Effector memory CD4-positive, alpha-beta T cell (primary cell): ENCODE measurements at regions not wholly inside any gene's neighbourhood (a gene's known extent, or its start where the extent isn't known, plus 50 kb on each side); places are given as distances from the start of the nearest gene placed in this dataset.

Source experiments
- DNase-seq, 3 donors: peaks; one replicate each; pipeline ENCODE4 v3.0.0-alpha.2; 2020
- H3K27ac ChIP-seq: 2 replicates; pipeline ENCODE4 v1.7.0; 2013; ENCODE audit warnings: mild to moderate bottlenecking, low read length, moderate library complexity; ENCODE audit not compliant: insufficient read depth, poor library complexity, severe bottlenecking
- H3K27me3 ChIP-seq: replicated peaks from 2 replicates; pipeline ENCODE4 v1.7.0; 2013; ENCODE audit warnings: mild to moderate bottlenecking, low read length; ENCODE audit not compliant: insufficient read depth, control insufficient read depth, poor library complexity, severe bottlenecking
- H3K36me3 ChIP-seq: 2 replicates; pipeline ENCODE4 v1.7.0; 2013; ENCODE audit warnings: mild to moderate bottlenecking, low read length, moderate library complexity; ENCODE audit not compliant: control insufficient read depth, insufficient read depth
- H3K4me1 ChIP-seq: 2 replicates; pipeline ENCODE4 v1.7.0; 2013; ENCODE audit warnings: low read length, mild to moderate bottlenecking; ENCODE audit not compliant: control insufficient read depth, insufficient read depth, poor library complexity, severe bottlenecking
- H3K4me3 ChIP-seq: 2 replicates; pipeline ENCODE4 v1.7.0; 2013; ENCODE audit warnings: low read length, low read depth, mild to moderate bottlenecking; ENCODE audit not compliant: insufficient read depth, poor library complexity, severe bottlenecking
- H3K9me3 ChIP-seq: 2 replicates; pipeline ENCODE4 v1.7.0; 2013; ENCODE audit warnings: mild to moderate bottlenecking, low read length, moderate library complexity; ENCODE audit not compliant: control insufficient read depth

DNA sequence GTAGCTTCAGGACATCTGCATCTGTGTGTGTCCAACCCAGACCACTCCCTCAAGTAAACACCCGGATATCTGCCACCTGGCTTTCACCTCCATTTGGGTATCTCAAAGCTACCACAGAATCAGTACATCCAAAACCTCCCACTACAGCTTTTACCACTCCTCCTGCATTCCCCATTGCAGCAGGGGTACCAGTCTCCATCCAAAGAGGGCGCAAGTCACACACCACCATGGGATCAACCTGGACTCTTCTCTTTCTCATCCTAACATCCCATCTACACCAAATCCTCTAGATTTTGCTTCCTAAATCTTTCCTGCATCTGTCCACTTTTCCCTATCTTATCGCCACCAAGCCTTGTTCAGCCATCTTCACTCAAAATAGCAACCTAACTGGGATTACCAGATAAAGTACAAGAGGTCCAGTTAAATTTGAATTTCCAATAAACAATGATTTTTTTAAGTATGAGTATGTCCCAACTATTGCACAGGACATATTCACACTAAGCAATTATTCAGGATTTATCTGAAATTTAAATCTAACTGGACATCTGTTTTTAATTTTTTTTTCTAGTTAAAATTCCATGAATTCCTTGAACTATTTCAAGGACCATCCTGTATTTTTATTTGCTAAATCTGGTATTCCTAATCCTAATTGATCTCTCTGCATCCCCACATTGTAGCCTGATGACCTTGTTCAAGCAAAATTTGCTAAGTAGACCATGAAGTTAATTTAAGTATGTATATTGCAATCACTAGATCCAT is 164.3 kb upstream of the MLN start:
- Histone ChIP-seq H3K36me3 (no peaks in the 10 kb centered on the region), H3K27me3 (no peaks in the 10 kb centered on the region), H3K4me1 (no peaks in the 10 kb centered on the region), H3K4me3 (no peak overlapping the region), H3K9me3 (no peaks in the 10 kb centered on the region), H3K27ac (no peak overlapping the region)
- no peak for DNase-seq

- no peak for DNase-seq
- Histone ChIP-seq H3K4me1 (no peaks in the 10 kb centered on the region), H3K27ac (no peak overlapping the region), H3K27me3 (no peaks in the 10 kb centered on the region), H3K36me3 (no peaks in the 10 kb centered on the region), H3K4me3 (no peak overlapping the region), H3K9me3 (no peaks in the 10 kb centered on the region)
Measured at GRCh38 chr6:33967265-33967767, 163.5 kb upstream of the MLN start.

DNA sequence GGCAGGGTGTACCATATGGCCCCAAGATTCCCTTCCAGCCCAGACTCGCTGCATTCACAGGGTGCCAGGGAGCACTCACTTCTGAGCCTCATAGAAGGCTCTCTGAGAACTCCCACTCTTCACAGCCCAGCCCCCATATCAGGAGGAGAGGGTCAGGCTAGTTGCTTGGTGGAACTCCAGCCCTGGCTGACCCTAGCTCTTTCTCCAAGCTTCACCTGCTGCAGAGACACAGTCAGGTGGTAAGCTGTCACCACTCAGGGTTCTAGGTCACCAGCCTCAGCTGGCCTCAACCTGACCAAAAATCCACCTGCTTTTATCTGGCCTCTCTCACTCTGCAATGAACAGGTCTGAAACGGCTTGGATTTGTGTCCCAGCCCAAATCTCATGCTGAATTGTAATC is 162.7 kb upstream of the MLN start:
- no peak overlapping the region for H3K27ac ChIP-seq
- DNase-seq = no peak
- no peaks in the 10 kb centered on the region for H3K36me3 ChIP-seq
- H3K27me3 ChIP-seq = no peaks in the 10 kb centered on the region
- no peak overlapping the region for H3K4me3 ChIP-seq
- no peaks in the 10 kb centered on the region for H3K9me3 ChIP-seq
- no peaks in the 10 kb centered on the region for H3K4me1 ChIP-seq

GRCh38 chr6:33965766-33966165 is 162.0 kb upstream of the MLN start:
- DNase-seq = no peak
- H3K4me3 ChIP-seq = no peak overlapping the region
- no peak overlapping the region for H3K27ac ChIP-seq
- H3K9me3 ChIP-seq = no peaks in the 10 kb centered on the region
- H3K27me3 ChIP-seq = no peaks in the 10 kb centered on the region
- H3K36me3 ChIP-seq = no peaks in the 10 kb centered on the region
- H3K4me1 ChIP-seq = no peaks in the 10 kb centered on the region

- no peak overlapping the region for H3K27ac ChIP-seq
- H3K4me3 ChIP-seq = no peak overlapping the region
- DNase-seq = no peak
- no peaks in the 10 kb centered on the region for H3K4me1 ChIP-seq
- H3K36me3 ChIP-seq = no peaks in the 10 kb centered on the region
- no peaks in the 10 kb centered on the region for H3K9me3 ChIP-seq
- no peaks in the 10 kb centered on the region for H3K27me3 ChIP-seq
Measured at GRCh38 chr6:33964387-33964786, 160.6 kb upstream of the MLN start.

- H3K27me3 ChIP-seq = no peaks in the 10 kb centered on the region
- no peaks in the 10 kb centered on the region for H3K4me1 ChIP-seq
- H3K9me3 ChIP-seq = no peaks in the 10 kb centered on the region
- DNase-seq = no peak
- H3K36me3 ChIP-seq = no peaks in the 10 kb centered on the region
- H3K4me3 ChIP-seq = no peak overlapping the region
- no peak overlapping the region for H3K27ac ChIP-seq
Measured at GRCh38 chr6:33963136-33963750, 159.4 kb upstream of the MLN start.

- Histone ChIP-seq H3K4me3 (no peak overlapping the region), H3K27ac (no peak overlapping the region), H3K9me3 (no peaks in the 10 kb centered on the region), H3K27me3 (no peaks in the 10 kb centered on the region), H3K4me1 (no peaks in the 10 kb centered on the region), H3K36me3 (no peaks in the 10 kb centered on the region)
- no peak for DNase-seq
Measured at GRCh38 chr6:33962246-33963027, 158.6 kb upstream of the MLN start.

- no peak overlapping the region for H3K27ac ChIP-seq
- H3K27me3 ChIP-seq = no peaks in the 10 kb centered on the region
- no peaks in the 10 kb centered on the region for H3K36me3 ChIP-seq
- H3K9me3 ChIP-seq = no peaks in the 10 kb centered on the region
- H3K4me3 ChIP-seq = no peak overlapping the region
- DNase-seq = no peak
- no peaks in the 10 kb centered on the region for H3K4me1 ChIP-seq
Measured at GRCh38 chr6:33961691-33962090, 157.9 kb upstream of the MLN start.

DNA sequence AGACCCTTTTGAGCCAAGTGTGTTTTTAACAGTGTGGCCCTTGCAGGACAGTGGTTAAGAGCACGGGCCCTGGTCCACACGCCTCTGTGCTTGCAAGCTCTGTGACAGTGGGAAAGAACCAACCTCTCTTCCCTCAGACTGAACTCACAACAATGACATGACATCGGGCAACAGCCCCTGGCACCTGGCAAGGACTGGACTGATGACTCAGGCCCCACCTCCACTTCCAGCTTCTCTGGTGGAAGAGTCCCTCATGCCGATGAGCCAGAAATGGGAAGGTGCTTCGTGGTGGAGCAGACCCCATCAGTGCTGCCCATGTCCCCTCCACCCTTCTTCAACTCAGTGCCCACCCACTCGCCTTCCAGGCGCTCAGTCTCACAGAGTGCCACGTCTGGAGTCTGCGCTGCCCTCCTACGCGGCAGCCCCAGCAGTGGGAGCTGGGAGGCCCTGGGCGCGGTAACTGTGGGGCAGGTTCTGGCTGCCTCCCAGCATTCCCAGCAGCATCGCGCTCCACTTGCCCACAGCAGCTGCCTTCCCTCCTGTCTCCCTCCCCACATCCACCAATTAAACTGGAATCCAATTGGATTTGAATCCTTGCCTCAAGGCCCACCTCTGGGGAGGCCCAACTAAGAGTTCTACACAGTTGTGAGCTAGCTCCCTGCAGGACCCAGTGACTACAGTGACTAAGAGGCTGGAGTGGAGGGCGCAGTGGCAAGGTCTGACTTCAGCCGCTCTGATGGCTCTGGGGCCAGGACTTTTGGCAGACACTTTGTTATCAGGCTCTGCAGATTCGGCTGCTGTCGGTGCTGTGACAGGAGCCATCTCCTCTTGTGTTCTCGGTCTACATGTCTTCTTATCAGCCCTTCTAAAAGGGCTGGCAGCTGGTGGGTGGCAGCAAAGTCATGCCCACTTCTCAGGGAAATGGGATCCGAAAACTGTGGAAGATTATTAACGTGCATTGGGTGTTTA is 156.8 kb upstream of the MLN start:
- Histone ChIP-seq H3K4me1 (no peaks in the 10 kb centered on the region), H3K4me3 (no peak overlapping the region), H3K9me3 (no peaks in the 10 kb centered on the region), H3K27me3 (no peaks in the 10 kb centered on the region), H3K36me3 (no peaks in the 10 kb centered on the region), H3K27ac (no peak overlapping the region)
- DNase-seq = no peak
